WTC11 (cell line): ENCODE measurements at regions not wholly inside any gene's neighbourhood (a gene's known extent, or its start where the extent isn't known, plus 50 kb on each side); places are given as distances from the start of the nearest gene placed in this dataset.

Experiments
- ATAC-seq: fragments of 200-7000 bp; cut with Tn5 transposase; 2 replicates; pipeline ENCODE4 v1.10.0; 2021; ENCODE audit warnings: mild to moderate bottlenecking, moderate library complexity
- CTCF ChIA-PET: fragments of 300-600 bp; sonication (Branson Sonifier 250); formaldehyde crosslinking; loops from one replicate; lab custom pipeline; 2021; ENCODE audit warnings: antibody characterized with exemption; lab: Charles Lee
- POLR2A ChIA-PET: fragments of 350-600 bp; sonication (Branson Sonifier 250); formaldehyde crosslinking; loops from one replicate; lab custom pipeline; 2021; ENCODE audit warnings: antibody characterized with exemption; lab: Charles Lee
- DNase-seq: peaks from one replicate; pipeline ENCODE4 v3.0.0; 2021; ENCODE audit warnings: low spot score
- H3K27ac Mint-ChIP-seq: 2 replicates; pipeline ENCODE4 v1.8.0; 2021; ENCODE audit warnings: mixed read lengths
- H3K27me3 Mint-ChIP-seq: 2 replicates; pipeline ENCODE4 v1.8.0; 2021; ENCODE audit warnings: low read depth, mild to moderate bottlenecking, moderate library complexity, mixed read lengths
- H3K36me3 Mint-ChIP-seq: 2 replicates; pipeline ENCODE4 v1.8.0; 2021; ENCODE audit warnings: mixed read lengths
- H3K4me1 Mint-ChIP-seq: 2 replicates; pipeline ENCODE4 v1.8.0; 2022; ENCODE audit warnings: mixed read lengths
- H3K4me3 Mint-ChIP-seq: 2 replicates; pipeline ENCODE4 v1.8.0; 2021; ENCODE audit warnings: mild to moderate bottlenecking, moderate library complexity, mixed read lengths
- H3K9me3 Mint-ChIP-seq: 2 replicates; pipeline ENCODE4 v1.8.0; 2021; ENCODE audit warnings: mixed read lengths
- NFATC4 ChIP-seq: fragments of 250-450 bp; sonication (Bioruptor Pico); IDR thresholded peaks from 2 replicates; pipeline ENCODE4 v1.9.0; 2021; ENCODE audit warnings: mild to moderate bottlenecking
- NR1H2 ChIP-seq: sonication (generic); formaldehyde crosslinking; IDR thresholded peaks from 2 replicates; pipeline ENCODE4 v1.9.0; 2021; ENCODE audit warnings: mild to moderate bottlenecking, moderate library complexity, missing genetic modification reagents
- SMAD3 ChIP-seq: sonication (generic); formaldehyde crosslinking; IDR thresholded peaks from 2 replicates; pipeline ENCODE4 v1.8.0; 2022; ENCODE audit warnings: missing genetic modification reagents, mild to moderate bottlenecking, borderline replicate concordance
- TEAD4 ChIP-seq: sonication (generic); formaldehyde crosslinking; IDR thresholded peaks from 2 replicates; pipeline ENCODE4 v1.8.0; 2022; ENCODE audit warnings: mild to moderate bottlenecking, missing genetic modification reagents
- TP53 ChIP-seq: sonication (generic); formaldehyde crosslinking; IDR thresholded peaks from 2 replicates; pipeline ENCODE4 v1.8.1; 2023; ENCODE audit warnings: mild to moderate bottlenecking, missing genetic modification reagents
- ZNF317 ChIP-seq: sonication (generic); formaldehyde crosslinking; IDR thresholded peaks from 2 replicates; pipeline ENCODE4 v1.8.1; 2023; ENCODE audit warnings: low read depth, mild to moderate bottlenecking, moderate library complexity, missing genetic modification reagents, borderline replicate concordance
- TF ChIP-seq, protein P1 (sequence below): sonication (generic); formaldehyde crosslinking; IDR thresholded peaks from 2 replicates; pipeline ENCODE4 v1.8.1; 2023; ENCODE audit warnings: mild to moderate bottlenecking, missing genetic modification reagents, moderate library complexity
- TF ChIP-seq, protein P2 (sequence below): sonication (generic); formaldehyde crosslinking; IDR thresholded peaks from 2 replicates; pipeline ENCODE4 v1.8.0; 2023; ENCODE audit warnings: mild to moderate bottlenecking, missing genetic modification reagents
- TF ChIP-seq, protein P3 (sequence below): fragments of 250-450 bp; sonication (Bioruptor Pico); conservative IDR thresholded peaks from 2 replicates; pipeline ENCODE4 v1.9.0; 2021; ENCODE audit warnings: mild to moderate bottlenecking
- TF ChIP-seq, protein P4 (sequence below): sonication (generic); formaldehyde crosslinking; IDR thresholded peaks from 2 replicates; pipeline ENCODE4 v1.8.0; 2023; ENCODE audit warnings: missing genetic modification reagents
- TF ChIP-seq, protein P5 (sequence below): sonication (generic); formaldehyde crosslinking; IDR thresholded peaks from 2 replicates; pipeline ENCODE4 v1.8.0; 2022; ENCODE audit warnings: mild to moderate bottlenecking, missing genetic modification reagents
- TF ChIP-seq, protein P6 (sequence below): sonication (generic); formaldehyde crosslinking; IDR thresholded peaks from 2 replicates; pipeline ENCODE4 v1.8.1; 2023; ENCODE audit warnings: mild to moderate bottlenecking, missing genetic modification reagents, borderline replicate concordance
- TF ChIP-seq, protein P7 (sequence below): fragments of 250-450 bp; sonication (Bioruptor Pico); IDR thresholded peaks from 2 replicates; pipeline ENCODE4 v1.8.0; 2021; ENCODE audit warnings: mild to moderate bottlenecking
- TF ChIP-seq, protein P8 (sequence below): sonication (generic); formaldehyde crosslinking; IDR thresholded peaks from 2 replicates; pipeline ENCODE4 v1.8.1; 2022; ENCODE audit warnings: missing genetic modification reagents, borderline replicate concordance
- TF ChIP-seq, protein P9 (sequence below): sonication (generic); formaldehyde crosslinking; conservative IDR thresholded peaks from 2 replicates; pipeline ENCODE4 v1.8.1; 2022; ENCODE audit warnings: mild to moderate bottlenecking, missing genetic modification reagents

DNA sequence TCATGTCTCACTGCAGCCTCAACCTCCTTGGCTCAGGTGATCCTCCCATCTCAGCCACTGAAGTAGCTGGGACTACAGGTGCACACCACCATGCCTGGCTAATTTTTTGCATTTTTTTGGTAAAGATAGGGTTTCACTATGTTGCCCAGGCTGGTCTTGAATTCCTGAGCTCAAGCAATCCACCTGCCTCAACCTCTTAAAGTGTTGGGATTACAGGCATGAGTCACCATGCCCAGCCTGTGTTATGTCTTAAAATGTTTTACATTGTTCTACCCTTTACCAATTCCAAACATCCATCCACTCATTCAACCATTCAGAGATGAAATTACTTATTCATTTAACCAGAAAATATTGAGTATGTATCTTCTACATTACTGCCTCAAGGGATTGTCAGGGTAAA lies 111.6 kb upstream of the BTG1 start:
- CTCF ChIA-PET, result interaction anchor here (1.3 kb wide), 1 partner anchor 13 kb away, joined by 3 read pairs; no protein-coding TSS in a partner anchor
- TF ChIP-seq, protein P1, sequence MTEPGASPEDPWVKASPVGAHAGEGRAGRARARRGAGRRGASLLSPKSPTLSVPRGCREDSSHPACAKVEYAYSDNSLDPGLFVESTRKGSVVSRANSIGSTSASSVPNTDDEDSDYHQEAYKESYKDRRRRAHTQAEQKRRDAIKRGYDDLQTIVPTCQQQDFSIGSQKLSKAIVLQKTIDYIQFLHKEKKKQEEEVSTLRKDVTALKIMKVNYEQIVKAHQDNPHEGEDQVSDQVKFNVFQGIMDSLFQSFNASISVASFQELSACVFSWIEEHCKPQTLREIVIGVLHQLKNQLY (CRISPR knock-in tag), result no peak
- TF ChIP-seq TP53 (CRISPR knock-in tag) (no peak), NR1H2 (no peak), ZNF317 (no peak), SMAD3 (CRISPR knock-in tag) (no peak), NFATC4 (CRISPR knock-in tag) (no peak), TEAD4 (no peak)
- TF ChIP-seq, protein P2, sequence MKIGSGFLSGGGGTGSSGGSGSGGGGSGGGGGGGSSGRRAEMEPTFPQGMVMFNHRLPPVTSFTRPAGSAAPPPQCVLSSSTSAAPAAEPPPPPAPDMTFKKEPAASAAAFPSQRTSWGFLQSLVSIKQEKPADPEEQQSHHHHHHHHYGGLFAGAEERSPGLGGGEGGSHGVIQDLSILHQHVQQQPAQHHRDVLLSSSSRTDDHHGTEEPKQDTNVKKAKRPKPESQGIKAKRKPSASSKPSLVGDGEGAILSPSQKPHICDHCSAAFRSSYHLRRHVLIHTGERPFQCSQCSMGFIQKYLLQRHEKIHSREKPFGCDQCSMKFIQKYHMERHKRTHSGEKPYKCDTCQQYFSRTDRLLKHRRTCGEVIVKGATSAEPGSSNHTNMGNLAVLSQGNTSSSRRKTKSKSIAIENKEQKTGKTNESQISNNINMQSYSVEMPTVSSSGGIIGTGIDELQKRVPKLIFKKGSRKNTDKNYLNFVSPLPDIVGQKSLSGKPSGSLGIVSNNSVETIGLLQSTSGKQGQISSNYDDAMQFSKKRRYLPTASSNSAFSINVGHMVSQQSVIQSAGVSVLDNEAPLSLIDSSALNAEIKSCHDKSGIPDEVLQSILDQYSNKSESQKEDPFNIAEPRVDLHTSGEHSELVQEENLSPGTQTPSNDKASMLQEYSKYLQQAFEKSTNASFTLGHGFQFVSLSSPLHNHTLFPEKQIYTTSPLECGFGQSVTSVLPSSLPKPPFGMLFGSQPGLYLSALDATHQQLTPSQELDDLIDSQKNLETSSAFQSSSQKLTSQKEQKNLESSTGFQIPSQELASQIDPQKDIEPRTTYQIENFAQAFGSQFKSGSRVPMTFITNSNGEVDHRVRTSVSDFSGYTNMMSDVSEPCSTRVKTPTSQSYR (CRISPR knock-in tag), result no peak
- TF ChIP-seq, protein P3, sequence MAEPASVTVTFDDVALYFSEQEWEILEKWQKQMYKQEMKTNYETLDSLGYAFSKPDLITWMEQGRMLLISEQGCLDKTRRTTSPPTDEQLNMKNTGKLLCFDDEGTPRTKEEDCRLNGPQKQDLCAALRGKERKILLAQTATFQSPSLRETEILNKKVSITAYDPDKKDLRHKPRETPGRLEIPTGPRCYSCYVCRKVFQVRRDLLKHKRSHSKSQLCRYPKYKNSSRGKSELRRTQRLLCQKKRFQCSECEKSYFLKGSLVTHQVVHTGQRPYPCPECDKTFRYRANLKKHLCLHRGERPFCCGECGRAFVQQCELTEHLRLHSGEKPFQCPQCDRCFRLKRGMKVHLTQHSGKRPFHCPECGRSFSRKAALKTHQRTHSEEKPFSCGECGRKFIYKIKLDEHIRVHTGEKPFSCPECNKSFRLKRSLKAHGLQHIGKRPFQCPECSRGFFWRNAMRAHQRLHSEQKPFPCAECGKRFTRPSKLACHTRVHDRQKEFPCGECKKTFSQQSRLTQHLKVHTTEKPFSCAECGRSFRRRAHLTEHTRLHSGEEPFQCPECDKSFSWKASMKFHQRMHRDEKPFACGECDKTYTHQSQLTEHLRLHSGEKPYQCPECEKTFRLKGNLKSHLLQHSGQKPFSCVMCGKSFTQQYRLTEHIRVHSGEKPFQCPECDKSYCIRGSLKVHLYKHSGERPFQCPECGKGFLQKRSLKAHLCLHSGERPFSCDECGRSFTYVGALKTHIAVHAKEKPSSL (CRISPR knock-in tag), result no peak
- TF ChIP-seq, protein P4, sequence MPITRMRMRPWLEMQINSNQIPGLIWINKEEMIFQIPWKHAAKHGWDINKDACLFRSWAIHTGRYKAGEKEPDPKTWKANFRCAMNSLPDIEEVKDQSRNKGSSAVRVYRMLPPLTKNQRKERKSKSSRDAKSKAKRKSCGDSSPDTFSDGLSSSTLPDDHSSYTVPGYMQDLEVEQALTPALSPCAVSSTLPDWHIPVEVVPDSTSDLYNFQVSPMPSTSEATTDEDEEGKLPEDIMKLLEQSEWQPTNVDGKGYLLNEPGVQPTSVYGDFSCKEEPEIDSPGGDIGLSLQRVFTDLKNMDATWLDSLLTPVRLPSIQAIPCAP (CRISPR knock-in tag), result no peak
- TF ChIP-seq, protein P5, sequence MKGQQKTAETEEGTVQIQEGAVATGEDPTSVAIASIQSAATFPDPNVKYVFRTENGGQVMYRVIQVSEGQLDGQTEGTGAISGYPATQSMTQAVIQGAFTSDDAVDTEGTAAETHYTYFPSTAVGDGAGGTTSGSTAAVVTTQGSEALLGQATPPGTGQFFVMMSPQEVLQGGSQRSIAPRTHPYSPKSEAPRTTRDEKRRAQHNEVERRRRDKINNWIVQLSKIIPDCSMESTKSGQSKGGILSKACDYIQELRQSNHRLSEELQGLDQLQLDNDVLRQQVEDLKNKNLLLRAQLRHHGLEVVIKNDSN, result no peak
- TF ChIP-seq, protein P6, sequence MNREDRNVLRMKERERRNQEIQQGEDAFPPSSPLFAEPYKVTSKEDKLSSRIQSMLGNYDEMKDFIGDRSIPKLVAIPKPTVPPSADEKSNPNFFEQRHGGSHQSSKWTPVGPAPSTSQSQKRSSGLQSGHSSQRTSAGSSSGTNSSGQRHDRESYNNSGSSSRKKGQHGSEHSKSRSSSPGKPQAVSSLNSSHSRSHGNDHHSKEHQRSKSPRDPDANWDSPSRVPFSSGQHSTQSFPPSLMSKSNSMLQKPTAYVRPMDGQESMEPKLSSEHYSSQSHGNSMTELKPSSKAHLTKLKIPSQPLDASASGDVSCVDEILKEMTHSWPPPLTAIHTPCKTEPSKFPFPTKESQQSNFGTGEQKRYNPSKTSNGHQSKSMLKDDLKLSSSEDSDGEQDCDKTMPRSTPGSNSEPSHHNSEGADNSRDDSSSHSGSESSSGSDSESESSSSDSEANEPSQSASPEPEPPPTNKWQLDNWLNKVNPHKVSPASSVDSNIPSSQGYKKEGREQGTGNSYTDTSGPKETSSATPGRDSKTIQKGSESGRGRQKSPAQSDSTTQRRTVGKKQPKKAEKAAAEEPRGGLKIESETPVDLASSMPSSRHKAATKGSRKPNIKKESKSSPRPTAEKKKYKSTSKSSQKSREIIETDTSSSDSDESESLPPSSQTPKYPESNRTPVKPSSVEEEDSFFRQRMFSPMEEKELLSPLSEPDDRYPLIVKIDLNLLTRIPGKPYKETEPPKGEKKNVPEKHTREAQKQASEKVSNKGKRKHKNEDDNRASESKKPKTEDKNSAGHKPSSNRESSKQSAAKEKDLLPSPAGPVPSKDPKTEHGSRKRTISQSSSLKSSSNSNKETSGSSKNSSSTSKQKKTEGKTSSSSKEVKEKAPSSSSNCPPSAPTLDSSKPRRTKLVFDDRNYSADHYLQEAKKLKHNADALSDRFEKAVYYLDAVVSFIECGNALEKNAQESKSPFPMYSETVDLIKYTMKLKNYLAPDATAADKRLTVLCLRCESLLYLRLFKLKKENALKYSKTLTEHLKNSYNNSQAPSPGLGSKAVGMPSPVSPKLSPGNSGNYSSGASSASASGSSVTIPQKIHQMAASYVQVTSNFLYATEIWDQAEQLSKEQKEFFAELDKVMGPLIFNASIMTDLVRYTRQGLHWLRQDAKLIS, result no peak
- TF ChIP-seq, protein P7, sequence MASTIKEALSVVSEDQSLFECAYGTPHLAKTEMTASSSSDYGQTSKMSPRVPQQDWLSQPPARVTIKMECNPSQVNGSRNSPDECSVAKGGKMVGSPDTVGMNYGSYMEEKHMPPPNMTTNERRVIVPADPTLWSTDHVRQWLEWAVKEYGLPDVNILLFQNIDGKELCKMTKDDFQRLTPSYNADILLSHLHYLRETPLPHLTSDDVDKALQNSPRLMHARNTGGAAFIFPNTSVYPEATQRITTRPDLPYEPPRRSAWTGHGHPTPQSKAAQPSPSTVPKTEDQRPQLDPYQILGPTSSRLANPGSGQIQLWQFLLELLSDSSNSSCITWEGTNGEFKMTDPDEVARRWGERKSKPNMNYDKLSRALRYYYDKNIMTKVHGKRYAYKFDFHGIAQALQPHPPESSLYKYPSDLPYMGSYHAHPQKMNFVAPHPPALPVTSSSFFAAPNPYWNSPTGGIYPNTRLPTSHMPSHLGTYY (CRISPR knock-in tag), result no peak
- TF ChIP-seq, protein P8, sequence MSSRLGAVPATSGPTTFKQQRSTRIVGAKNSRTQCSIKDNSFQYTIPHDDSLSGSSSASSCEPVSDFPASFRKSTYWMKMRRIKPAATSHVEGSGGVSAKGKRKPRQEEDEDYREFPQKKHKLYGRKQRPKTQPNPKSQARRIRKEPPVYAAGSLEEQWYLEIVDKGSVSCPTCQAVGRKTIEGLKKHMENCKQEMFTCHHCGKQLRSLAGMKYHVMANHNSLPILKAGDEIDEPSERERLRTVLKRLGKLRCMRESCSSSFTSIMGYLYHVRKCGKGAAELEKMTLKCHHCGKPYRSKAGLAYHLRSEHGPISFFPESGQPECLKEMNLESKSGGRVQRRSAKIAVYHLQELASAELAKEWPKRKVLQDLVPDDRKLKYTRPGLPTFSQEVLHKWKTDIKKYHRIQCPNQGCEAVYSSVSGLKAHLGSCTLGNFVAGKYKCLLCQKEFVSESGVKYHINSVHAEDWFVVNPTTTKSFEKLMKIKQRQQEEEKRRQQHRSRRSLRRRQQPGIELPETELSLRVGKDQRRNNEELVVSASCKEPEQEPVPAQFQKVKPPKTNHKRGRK (CRISPR knock-in tag), result no peak
- TF ChIP-seq, protein P9, sequence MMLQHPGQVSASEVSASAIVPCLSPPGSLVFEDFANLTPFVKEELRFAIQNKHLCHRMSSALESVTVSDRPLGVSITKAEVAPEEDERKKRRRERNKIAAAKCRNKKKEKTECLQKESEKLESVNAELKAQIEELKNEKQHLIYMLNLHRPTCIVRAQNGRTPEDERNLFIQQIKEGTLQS (CRISPR knock-in tag), result no peak
- ATAC-seq (no peak), DNase-seq (no peak)
- H3K36me3 Mint-ChIP-seq, result no peaks in the 10 kb centered on the region
- H3K9me3 Mint-ChIP-seq, result no peaks in the 10 kb centered on the region; the same call in 1 of the 2 replicates
- POLR2A ChIA-PET, result interaction anchor here (1.6 kb wide), 1 partner anchor 112 kb away, joined by 5 read pairs; the partner anchor contains the start of gene BTG1
- H3K4me3 Mint-ChIP-seq, result no peak overlapping the region
- no peak overlapping the region for H3K27ac Mint-ChIP-seq
- H3K27me3 Mint-ChIP-seq, result no peaks in the 10 kb centered on the region
- H3K4me1 Mint-ChIP-seq, result peaks cover 10% of the 10 kb centered on the region
